GM21528 (cell line): ENCODE measurements at regions not wholly inside any gene's neighbourhood (a gene's known extent, or its start where the extent isn't known, plus 50 kb on each side); places are given as distances from the start of the nearest gene placed in this dataset.
"Not testable (repeated sequence)": the region's sequence is repeated elsewhere in the genome, so short reads cannot be mapped to it uniquely, and the experiment has no call there.

Source experiments
- ATAC-seq: cut with Tn5 transposase; IDR thresholded peaks from one replicate; pipeline ENCODE4 v1.9.1; 2021; ENCODE audit warnings: mild to moderate bottlenecking, moderate library complexity; ENCODE audit not compliant: unreplicated experiment, low FRiP score

- ATAC-seq = no peak
Observed at GRCh38 chr2:200199576-200200263, 106.8 kb upstream of the SPATS2L start.

GRCh38 chr2:200201839-200202238, 104.7 kb upstream of the SPATS2L start:
- ATAC-seq = not testable (repeated sequence)

- no peak for ATAC-seq
Observed at GRCh38 chr2:200203381-200203827, 103.1 kb upstream of the SPATS2L start.

DNA sequence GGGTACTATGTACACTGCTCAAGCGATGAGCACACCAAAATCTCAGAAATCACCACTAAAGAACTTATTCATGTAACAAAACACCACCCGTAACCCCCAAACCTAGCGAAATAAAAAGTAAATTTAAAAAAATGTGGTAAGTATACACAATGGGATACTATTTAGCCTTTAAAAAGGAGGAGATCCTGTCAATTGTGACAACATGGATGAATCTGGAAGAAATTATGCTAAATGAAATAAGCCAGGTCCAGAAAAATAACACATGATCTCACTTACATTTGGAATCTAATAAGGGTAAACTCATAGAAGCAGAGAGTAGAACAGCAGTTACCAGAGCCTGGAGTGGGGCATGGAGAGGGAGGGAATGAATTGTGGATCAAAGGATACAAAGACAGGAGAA, 98.5 kb upstream of the SPATS2L start:
- no peak for ATAC-seq

DNA sequence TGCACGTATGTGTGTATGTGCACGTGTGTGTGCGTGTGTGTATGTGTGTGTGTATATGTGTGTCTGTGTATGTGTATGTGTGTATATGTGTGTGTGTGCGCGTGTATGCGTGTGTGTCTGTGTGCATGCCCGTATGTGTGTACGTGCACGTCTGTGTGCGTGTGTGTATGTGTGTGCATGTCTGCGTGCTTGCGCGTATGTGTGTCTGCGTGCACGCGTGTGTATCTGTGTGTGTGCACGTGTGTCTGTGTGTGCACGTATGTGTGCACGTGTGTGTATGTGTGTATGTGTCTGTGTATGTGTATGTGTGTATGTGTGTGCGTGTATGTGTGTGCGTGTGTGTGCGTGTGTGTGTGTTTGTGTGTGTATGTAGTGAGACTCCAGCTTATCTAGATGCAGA, 97.5 kb upstream of the SPATS2L start:
- ATAC-seq = no peak

DNA sequence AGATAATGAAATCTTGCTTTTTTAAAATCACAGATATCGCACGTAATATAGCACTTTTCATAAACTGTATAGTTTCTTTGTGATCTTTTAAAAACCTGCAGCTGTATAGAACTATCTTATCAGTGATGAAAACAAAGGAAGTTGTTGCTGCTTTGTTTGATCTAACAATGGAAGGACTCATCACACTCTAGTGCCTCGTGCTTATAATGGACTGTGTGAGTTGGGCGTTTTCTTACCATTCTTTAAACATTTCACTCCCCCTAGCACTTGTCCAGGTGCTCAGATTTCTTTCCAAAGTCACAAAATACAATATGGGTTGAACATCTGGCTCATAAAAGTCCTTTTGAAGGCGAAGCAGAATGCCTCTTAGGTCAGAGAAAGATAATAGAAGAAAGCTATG, 94.8 kb upstream of the SPATS2L start:
- ATAC-seq = no peak

- ATAC-seq = no peak
Observed at GRCh38 chr2:200212862-200213425, 93.5 kb upstream of the SPATS2L start.

DNA sequence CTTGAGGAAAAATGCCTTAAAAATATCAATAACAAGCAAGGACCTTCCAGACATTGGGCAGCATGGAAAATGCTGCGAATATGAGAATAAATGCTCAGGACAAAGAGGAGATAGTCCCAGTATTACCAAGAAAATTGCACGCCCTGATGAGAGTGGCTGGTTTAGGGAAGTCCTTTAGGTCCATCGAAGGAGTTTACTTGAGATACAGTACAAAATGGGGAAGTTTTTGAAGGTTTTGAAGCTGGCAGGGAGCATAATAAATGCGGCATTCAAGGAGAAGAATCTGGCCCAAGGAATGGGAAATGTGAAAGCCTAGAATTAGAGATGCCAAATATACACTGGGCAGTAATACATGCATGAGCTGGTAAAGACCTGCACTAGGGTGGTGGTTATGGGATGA, 90.2 kb upstream of the SPATS2L start:
- no peak for ATAC-seq

- ATAC-seq = no peak
Observed at GRCh38 chr2:200217320-200217719, 89.2 kb upstream of the SPATS2L start.

- no peak for ATAC-seq
Observed at GRCh38 chr2:200218645-200219044, 87.8 kb upstream of the SPATS2L start.

- no peak for ATAC-seq
Observed at GRCh38 chr2:200219309-200220113, 87.0 kb upstream of the SPATS2L start.

DNA sequence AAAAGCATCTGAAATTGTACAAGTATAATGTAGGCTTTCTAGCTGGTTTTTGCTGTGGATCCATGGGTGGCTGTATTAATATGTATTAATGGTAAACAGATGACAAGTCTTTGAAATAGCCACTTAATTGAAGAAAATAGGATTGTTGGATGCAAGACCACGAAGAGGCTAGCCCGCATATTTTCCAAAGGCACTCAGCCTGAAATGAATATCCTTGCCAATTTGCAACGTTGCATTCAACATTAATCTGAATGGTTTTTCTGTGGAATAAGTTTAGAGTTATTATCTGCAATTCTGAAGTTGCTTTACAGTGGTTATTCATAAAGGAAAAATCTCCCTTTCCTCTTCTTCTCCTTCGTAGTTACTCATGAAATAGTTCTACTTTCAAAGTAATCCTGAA, 86.2 kb upstream of the SPATS2L start:
- no peak for ATAC-seq

DNA sequence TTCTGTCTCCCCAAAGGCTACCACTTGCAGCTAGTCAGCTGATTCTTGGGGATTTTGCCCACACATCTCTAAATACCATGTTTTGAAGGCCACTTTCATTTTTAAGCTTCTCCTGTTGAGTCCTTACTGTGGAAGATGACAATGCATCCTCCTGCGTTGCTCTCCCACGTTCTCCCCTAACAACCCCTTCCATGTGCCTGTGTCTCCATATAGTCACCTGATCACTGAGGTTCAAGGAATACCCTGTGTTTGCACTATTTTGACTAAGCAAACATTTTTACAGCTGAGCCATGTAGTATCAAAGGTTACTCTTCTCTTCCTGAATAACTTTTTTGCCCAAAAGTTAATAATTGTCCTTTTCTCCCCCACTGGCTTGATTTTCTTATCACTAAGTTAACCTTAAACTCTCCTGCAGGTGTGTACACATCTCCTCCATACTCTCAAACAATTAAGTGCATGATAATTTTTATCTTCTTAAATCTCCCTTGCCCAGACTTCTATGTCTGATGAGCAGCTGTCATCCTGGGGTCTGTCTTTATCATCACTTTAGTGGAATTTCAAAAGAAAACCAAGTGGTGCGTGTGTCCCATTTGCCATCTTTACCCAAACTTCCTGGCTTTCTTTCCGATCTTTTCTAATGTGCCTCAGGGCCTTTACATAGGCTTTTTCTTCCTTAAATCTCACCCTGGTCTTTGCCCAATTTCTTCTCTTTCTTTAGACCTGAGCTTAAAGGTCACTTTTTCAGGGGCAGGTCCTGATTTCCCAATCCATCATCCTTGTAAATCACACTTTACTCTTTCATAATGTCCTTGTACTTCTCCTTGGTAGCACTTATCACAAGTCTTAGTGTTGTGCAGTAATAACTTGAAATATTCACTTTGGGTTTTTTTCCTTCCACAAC, 85.2 kb upstream of the SPATS2L start:
- ATAC-seq = no peak

DNA sequence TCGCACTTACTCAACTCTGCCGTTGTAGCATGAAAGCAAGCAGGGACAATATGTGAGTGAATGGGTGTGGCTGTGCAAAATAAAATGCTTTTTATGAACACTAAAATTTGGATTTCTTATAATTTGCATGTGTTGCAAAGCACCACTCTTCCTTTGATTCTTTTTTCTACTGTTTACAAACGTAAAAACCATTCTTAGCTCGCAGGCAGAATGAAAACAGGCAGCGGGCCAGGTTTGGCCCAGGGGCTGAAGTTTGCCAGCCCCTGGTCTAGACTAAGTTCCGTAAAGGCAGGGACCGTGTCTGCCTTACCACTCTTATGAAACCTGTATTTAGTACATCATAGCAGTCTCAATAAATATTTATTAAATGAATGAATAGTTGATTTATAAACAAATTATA, 83.7 kb upstream of the SPATS2L start:
- no peak for ATAC-seq

DNA sequence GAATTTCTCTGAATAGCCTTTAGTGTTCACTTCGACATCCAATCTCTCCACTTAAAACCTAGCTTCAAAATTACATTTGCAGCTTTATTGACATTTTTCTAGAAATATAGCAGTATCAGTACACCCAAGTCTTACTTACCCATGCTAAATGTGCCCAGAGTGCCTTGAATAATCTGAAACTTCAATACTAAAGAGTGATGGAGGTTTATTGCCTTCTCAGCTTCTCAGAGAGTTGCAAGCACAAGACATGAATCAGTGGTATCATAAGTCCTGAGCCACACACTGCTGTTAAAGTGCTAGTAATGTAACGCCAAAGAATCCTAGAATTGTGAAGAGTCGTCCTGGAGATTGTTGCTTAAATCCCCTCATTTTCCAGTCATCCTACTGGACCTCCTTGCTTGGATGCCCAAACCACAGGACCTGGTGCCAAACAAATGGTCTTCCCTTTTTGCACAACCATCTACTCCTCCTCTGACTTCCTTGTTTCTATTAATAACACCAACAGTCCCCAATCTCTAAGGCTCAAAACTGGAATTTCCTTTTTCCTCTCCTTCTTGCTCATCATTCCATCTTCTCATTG, 83.2 kb upstream of the SPATS2L start:
- no peak for ATAC-seq

DNA sequence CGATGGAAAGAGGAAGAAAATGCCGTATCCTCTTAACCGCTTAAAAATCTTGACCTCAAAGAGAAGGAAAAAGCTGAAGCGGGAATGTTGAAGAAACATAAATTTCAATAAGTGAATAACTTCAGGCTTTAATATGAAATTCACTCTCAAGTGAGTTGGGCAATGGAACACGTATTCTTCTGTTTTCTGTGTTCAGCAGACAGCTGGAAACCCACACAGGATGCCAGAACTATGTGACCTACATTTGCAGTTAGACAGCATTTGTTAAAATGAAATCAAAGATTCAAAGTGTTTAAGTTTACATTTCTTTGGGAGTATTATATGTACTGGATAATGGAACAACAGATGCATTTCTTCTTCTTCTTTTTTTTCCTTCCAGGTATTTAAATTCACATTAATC, 80.5 kb upstream of the SPATS2L start:
- ATAC-seq = no peak

DNA sequence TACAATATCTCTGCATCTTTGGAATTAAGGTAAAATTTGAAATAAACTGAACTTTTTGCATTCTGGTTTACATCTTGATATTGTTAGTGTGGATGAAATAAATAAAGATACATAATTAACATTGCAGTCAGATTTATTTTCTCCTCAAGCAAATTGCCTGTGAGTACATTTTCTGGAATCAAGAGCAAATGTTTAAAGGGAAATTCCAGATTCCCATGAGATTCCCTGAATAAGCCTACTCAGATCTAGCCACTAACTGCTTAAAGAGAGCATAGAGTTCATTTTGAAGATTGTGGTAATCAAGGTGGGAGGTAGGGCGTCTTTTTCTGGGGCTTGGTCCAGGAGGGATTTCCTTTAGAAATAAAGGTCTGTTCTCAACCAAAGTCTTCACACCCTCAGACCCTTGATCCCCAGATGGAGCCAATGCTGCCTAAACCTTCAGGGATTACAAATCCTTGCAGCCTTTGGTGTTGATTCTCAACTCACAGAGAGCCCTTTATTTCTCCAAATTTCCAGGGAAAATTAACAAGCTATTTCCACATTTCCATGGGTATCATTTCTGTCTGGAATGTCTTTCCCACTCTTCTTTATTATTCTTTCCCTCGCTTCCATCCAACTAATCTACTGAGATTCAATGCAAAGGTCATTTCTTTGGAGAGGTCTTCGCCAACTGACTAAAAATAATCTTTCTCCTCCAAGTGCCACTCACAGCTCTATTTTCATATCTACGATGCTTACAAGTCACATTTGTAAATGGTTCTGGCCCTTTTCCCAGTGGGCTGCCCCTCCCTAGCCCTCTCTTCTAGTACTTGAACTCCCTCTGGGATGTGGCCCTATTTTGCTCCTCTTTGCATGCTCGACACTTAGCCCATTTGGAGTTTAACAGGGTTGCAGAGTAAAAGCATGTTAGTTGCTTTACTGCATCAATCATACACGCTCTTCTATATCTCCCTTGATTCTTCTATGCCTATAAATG, 79.8 kb upstream of the SPATS2L start:
- ATAC-seq = no peak

- ATAC-seq = no peak
Observed at GRCh38 chr2:200230716-200231115, 75.8 kb upstream of the SPATS2L start.

GRCh38 chr2:200235533-200235932, 71.0 kb upstream of the SPATS2L start:
- ATAC-seq = no peak
